ENCODE measurements at regions not wholly inside any gene's neighbourhood (a gene's known extent, or its start where the extent isn't known, plus 50 kb on each side); places are given as distances from the start of the nearest gene placed in this dataset.

DNA sequence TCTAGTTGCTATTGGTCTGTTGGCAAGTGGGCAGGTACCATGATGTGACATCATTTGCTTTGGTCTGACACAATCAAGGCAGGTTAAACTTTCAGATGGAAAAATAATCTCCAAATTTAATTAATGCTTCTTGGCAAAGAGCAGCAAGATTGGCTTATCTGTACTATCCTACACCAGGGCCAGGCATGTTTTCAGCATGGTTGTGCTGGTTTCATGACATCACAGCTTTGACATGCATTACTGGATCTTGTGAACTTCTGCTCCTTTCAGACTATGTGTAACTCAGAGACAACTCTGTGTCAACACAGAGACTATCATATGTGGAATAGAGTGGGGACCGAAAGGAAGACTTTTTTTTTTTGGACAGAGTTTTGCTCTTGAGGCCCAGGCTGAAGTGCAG is 520.5 kb downstream of the TDRD15 start:
- TF ChIP-seq, protein P1, sequence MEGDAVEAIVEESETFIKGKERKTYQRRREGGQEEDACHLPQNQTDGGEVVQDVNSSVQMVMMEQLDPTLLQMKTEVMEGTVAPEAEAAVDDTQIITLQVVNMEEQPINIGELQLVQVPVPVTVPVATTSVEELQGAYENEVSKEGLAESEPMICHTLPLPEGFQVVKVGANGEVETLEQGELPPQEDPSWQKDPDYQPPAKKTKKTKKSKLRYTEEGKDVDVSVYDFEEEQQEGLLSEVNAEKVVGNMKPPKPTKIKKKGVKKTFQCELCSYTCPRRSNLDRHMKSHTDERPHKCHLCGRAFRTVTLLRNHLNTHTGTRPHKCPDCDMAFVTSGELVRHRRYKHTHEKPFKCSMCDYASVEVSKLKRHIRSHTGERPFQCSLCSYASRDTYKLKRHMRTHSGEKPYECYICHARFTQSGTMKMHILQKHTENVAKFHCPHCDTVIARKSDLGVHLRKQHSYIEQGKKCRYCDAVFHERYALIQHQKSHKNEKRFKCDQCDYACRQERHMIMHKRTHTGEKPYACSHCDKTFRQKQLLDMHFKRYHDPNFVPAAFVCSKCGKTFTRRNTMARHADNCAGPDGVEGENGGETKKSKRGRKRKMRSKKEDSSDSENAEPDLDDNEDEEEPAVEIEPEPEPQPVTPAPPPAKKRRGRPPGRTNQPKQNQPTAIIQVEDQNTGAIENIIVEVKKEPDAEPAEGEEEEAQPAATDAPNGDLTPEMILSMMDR (conservative IDR thresholded peaks at IDR 0.05), result no peak
- no peak for TF ChIP-seq ZFX (IDR thresholded peaks at IDR 0.05)

Measured in C4-2B (cell line).